Astrocyte (in vitro differentiated cells and primary cell): ENCODE measurements at regions not wholly inside any gene's neighbourhood (a gene's known extent, or its start where the extent isn't known, plus 50 kb on each side); places are given as distances from the start of the nearest gene placed in this dataset.

Source experiments
- EZH2 ChIP-seq: IDR thresholded peaks from 2 replicates; pipeline ENCODE4 v1.6.1; 2012; ENCODE audit warnings: mild to moderate bottlenecking, low read length, inconsistent platforms; ENCODE audit not compliant: insufficient read depth
- TF ChIP-seq, protein P1 (sequence below): IDR thresholded peaks from 2 replicates; pipeline ENCODE4 v1.5.1; 2011; ENCODE audit warnings: low read depth, mild to moderate bottlenecking, inconsistent platforms, low read length, moderate library complexity; ENCODE audit not compliant: insufficient read depth

DNA sequence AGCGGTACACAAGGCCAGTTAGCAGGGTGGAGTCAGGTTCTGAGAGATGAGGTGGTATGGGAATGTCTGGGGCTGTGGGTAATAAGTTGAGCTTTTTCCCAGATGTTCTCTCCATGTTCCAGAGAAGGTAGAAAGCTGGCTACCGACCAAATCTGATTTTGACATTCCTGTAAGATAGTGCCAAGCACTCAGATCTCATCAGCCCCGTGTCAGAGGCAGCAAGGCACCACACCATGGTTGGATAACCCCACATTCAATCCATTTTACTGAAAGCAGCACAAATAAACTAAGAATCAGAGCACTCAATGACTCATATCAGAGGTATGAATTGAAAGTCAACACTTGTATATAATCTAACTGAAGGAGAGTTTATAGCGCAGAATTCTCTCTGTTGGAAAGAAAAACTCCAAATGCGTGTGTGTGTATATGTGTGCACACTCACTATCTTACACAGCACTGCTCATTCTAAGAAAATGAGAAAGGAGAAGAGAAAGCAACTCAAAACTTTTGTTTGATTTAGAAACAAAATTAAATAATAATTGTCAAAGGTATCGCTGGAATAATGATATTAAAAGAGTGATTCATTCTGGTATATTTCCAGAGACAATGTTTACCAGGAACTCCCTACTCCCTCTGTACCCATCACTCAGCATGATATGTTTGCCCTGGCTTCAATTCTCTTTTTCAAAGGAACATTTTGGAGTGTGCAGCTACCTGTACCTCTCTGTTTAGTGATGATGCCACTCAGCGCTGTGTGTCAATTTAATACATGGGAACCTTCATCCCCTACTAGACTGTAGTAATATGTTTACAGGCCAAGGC lies 375.1 kb upstream of the ID2 start:
- TF ChIP-seq, protein P1, sequence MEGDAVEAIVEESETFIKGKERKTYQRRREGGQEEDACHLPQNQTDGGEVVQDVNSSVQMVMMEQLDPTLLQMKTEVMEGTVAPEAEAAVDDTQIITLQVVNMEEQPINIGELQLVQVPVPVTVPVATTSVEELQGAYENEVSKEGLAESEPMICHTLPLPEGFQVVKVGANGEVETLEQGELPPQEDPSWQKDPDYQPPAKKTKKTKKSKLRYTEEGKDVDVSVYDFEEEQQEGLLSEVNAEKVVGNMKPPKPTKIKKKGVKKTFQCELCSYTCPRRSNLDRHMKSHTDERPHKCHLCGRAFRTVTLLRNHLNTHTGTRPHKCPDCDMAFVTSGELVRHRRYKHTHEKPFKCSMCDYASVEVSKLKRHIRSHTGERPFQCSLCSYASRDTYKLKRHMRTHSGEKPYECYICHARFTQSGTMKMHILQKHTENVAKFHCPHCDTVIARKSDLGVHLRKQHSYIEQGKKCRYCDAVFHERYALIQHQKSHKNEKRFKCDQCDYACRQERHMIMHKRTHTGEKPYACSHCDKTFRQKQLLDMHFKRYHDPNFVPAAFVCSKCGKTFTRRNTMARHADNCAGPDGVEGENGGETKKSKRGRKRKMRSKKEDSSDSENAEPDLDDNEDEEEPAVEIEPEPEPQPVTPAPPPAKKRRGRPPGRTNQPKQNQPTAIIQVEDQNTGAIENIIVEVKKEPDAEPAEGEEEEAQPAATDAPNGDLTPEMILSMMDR, result no peak
- TF ChIP-seq EZH2, result no peak
